Cerebellar nuclear complex (tissue), 1 donor: ENCODE measurements at regions not wholly inside any gene's neighbourhood (a gene's known extent, or its start where the extent isn't known, plus 50 kb on each side); places are given as distances from the start of the nearest gene placed in this dataset.

Source experiments
- DNase-seq, 2 experiments: peaks; one replicate each; lab custom pipeline; 2025; lab: John Stamatoyannopoulos, UW

DNA sequence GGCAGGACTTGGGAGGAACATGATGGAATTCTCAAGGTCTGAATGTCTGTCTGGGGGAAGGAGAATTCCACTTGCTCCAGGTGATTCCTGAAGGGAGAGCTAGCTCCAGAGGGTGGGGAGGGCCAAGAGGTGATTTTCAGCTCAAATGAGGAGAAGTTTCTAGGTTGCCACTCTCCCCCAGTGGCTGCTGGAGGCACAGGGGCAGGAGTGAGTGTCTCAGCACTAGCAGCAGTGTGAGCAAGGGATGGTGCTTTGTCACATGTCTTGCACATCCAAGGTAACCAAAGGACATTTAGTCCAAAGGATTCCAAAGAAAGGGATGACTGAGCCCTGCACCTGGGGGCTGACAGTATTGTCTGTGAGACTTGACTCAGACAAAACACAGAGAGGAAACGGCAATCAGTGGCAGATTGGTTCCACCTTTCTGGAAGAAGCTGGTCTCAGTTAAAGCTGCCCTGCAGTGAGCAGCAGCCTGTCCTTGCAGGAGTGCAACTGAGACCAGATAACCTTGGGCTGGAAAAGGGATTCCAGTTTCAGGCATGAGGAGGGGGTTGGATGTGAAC, 51.2 kb upstream of the PCBD1 start:
- no peak for DNase-seq

DNA sequence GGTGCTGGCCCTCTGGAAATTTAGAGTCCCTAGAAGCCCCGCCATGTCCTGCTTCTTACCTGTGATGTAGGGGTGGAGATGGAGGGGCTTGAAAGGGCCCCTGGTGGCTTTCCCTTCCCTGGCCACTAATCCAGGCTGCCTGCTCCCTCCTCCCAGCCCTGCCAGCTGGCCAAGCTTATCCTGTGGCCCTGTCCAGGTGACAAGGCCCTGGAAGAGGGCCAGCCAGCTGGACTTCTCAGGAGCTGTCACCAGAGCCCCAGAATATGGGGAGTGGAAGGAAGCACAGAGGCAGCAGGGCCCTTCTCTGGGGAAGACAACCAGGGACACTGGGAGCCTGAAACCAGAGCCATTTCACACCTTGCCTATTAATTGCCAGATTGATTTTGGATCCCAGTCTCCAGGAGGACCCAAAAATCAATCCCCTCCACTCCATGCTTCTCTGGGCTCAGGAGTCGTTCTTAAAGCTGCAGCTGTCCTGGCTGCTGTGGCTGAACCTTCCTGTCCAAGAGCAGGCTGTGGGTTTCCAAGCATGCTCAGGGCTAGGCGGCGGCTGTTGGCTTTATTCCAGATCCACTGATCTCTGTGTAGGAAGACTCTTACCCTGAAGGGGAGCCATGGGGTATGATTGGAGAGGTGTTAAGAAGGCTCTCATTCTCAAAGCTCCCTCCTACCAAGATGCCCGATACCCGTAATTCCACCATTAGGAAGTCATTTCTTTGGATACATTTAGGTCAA, 52.6 kb upstream of the PCBD1 start:
- DNase-seq, result peak; percentile 15 to 45

DNA sequence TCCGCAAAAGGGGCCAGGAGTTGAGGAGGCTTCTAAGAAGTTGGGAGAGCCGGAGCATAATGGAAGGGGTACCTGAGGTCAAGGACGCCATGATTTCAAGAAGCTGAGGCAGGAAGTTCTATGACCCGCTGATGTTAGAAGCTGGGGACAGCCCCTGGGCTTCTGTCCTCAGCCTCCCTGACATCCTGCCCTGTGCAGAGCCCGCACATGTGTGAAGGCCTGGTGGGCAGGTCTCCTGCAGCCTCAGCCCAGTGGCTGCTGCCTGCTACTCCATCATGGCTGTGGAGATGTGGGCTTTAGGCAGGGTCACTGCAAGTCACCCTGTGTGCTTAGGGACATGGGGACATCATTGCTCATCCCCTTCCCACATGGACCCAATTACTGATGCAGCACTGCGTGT, 53.8 kb upstream of the PCBD1 start:
- no peak for DNase-seq

DNA sequence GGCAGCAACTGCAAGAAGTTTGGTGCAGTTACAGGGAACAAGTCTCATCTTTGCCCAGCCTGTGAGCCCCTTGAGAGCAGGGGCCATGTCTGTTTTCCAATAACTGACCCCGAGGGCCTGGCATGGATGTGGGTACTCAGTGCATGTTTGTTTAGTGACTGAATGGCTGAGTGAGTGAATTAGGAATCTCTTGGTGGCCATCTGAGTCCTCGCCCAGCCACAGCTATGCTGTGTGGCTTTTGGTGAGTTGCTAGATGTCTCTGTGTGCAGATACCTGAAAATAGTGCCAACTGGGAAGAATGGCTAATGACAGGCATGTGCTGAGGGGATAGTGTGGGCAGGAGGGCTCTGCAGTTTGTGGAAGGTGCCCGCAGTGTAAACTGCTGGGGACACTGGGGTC, 54.4 kb upstream of the PCBD1 start:
- no peak for DNase-seq

DNA sequence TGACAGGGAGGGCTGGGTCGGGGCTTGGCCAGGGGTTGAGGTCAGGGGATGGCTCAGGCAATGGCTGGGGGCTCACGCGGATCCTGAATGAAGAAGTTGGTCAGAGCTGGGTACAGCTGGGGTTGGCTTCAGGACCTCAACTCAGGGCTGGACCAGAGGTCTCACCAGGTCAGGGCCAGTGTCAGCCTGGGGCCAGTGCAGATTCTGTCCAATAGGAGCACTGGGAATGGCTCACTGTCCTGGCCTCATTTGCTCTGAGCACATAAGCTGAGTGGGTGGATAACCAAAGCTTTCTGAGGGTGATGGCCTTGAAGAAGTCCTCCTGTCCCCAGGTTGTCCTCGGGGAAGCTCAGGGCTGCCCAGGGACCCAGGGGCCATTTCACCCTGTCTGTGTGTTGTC, 54.9 kb upstream of the PCBD1 start:
- DNase-seq, result no peak

DNA sequence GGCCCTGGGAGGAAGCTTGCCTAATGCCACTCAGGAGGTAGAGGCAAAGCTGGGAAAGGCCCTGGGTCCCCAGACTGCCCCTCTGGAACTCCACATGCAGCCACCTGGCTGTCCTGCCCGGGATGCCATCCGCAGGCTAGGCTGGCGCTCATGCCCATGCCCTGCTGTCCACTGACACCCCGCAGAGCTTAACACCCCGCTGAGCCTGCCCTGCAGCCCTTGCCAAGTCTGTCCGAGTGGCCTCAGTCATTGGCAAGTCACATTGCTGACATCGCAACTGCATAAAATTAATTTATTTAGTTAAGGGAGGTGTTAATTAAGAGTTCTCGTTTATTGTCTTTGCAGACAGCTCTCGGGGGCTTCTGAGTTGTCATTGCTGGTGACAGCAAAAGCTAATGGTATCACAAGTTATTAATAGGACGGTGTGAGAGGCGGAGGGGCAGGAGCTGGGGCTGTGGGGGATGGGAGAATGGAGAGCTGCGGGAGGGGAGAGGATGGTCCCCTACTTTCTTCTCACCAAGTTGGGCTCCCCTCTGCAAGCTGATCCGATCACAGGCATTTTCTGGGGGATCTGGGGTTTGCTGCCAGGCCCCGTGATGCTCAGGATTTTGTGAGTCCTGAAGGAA, 55.6 kb upstream of the PCBD1 start:
- no peak for DNase-seq

DNA sequence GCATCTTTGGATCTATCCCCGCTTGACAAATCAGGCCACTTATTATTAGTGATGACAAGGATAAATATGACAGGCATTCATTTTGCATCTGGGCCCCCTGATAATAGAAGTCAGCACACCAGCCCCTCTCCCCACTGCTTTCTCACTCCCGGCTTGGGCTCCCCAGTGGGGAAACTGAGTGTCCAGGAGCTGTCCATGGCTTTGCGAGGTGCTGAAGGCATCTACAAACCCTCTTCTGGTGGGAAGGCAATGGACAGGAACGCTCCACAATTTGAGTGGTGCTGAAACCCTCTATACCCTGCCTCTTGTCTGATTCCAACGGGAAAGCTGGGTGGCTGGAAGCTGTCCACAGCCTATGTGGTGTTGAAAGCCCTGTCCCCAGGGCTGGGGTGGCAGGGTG, 61.7 kb upstream of the PCBD1 start:
- DNase-seq, result no peak

DNA sequence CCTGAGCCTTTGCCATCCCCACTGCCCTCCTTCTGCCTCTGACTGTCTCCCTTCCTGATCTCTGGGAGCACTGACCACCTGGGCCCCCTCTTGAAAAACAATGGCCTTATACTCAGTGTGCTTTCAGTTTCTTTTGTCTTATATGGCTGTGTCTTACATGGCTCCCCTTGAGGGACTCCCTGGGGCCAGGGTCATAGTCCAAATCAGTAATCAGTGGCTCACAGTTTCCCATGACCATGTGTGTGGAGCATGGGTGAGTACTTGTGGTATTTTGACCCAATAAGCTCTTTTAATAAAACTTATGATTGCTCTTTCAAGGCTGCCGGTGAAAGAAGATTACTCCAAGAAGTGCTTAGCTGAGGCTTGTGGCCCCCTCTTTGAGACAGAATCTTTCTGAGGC, 62.4 kb upstream of the PCBD1 start:
- no peak for DNase-seq

DNA sequence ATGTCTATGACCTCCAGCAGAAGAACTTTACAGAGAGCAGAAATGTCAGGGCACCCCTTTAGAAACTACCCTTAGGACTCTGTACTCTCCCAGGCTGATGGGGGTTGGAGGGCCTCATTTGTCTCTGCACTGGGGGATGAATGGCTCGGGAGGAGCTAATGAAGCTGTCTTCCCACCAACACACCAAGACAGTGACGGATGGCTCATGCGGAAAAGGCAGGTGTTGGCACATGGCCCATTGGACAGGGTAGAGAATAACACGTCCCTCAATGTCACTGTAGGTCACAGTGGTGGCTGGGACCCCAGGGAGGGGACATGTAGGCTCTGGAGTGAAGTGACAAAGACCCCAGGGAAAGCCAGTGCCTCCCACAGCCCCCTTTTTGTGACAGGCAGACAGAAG, 64.0 kb upstream of the PCBD1 start:
- no peak for DNase-seq

DNA sequence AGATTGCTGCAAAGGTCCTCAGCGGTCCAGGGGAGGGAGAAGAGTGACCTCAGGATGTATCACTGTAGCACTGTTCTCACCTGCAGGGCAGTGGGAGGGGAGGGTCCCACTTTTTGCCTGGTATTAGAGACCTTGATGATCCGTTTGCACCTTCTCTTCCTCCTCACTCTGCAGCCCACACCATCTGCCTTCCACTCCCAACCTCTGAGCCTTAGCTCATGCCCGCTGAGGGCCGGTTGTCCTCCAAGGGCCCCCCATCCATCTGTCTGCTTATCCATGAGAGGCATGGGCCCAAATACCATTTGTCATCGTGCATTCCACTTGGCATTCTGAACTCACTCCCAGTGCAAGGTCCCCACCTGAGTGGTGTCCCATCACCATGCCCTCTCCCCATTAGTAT, 64.6 kb upstream of the PCBD1 start:
- DNase-seq, result no peak

DNA sequence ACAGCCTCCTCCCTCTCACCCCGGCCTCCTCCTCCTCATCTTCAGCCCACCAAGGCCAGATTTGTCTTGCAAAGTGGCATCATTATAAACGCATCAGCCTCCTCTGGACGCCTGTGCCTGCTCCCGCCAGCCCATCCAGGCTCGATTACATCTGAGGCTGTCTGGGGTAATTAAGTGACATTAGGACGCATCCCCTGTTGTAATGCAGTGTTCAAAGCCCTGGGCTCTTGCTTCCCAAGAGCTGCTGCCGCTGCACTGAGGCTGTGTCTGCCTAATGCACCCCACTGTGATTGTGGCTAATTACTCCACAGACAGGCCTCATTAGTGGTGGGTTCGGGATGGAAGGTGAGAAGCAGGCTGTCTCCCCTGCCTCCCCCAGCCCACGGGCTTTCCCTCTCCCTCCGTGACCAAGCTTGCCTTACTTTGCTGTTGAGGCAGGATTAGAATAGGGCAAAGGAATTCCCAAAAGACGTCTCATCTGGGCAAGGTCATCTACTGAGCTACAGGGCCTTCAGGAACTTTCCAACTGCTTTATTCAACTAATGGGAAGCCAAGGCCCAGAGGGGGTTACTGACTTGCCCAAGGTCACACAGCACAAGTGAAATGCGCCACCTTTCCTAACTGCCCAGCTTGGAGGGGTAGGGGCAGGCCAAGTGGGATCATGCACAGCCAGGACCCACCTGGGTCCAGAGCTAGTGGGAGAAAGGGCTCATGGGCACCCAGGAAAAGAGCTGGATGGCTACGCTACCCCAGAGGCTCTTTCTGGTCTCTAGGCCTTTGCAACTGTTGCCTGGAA, 66.2 kb upstream of the PCBD1 start:
- DNase-seq, result no peak

DNA sequence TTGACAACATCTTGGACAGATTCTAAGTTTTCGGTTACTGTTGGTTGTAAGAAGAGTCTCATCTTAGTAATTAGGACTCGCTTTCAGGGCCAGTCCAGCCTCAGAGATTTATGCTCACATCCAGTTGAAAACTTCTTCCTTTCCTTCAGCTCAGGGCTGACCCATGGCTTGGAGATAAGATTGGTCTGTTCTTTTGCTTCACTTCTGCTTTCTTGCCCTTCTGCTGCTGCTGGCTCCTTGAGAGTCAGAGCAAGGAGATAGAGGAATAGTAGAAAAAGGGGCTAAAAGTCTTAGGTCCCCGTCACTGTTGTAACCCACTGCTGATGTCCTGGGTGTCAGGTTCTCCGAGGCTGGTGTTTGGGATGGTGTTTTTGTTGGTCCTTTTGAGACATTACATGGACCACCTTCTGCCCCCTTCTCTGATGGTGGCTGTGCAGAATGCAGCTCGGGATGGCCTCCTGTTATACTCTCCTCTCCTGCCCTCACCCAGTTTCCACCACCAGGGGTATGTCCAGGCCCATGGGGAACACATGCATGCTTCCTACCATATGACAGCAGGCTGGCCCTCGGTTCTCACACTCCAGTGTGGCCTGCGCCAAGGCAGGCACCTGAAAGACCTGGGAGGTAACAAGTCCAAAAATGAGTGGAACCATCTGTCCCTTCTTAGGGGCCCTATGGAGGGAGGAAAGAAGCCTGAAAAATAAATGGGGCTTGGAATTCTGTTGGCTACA, 67.8 kb upstream of the PCBD1 start:
- DNase-seq, result no peak

DNA sequence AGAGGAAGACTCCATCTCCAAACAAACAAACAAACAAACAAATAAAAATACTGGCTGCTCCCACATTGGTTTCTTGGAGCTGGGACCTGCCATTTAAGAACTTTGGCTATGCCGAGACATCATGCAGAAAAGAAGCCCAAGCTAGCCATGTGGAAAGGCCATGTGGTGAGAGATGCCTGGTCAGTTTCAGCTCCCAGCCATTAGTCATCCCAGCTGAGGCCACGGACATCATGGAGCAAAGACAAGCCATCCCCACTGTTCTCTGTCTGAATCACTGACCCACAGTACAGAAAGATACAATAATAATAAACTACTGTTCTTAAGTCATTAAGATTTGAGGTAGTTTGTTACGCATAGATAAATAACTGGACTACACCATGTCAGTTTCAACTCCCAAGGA, 70.0 kb upstream of the PCBD1 start:
- DNase-seq, result no peak

DNA sequence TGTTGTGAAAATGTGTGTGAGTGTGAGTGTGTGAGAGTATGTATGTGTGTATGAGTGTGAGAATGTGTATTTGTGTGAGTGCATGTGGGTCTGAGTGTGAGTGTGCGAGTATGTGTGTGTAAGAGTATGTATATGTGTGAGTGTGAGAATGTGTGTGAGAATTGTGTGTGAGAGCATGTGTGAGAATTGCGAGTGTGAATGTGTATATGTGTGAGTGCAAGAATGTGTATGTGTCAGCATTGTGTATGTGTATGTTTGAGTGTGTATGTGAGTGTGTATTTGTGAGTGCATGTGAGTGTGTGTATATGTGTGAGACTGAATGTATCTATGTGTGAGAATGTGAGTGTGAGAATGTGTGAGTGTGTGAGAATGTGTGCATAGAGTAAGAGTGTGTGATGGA, 72.0 kb upstream of the PCBD1 start:
- DNase-seq, result no peak

DNA sequence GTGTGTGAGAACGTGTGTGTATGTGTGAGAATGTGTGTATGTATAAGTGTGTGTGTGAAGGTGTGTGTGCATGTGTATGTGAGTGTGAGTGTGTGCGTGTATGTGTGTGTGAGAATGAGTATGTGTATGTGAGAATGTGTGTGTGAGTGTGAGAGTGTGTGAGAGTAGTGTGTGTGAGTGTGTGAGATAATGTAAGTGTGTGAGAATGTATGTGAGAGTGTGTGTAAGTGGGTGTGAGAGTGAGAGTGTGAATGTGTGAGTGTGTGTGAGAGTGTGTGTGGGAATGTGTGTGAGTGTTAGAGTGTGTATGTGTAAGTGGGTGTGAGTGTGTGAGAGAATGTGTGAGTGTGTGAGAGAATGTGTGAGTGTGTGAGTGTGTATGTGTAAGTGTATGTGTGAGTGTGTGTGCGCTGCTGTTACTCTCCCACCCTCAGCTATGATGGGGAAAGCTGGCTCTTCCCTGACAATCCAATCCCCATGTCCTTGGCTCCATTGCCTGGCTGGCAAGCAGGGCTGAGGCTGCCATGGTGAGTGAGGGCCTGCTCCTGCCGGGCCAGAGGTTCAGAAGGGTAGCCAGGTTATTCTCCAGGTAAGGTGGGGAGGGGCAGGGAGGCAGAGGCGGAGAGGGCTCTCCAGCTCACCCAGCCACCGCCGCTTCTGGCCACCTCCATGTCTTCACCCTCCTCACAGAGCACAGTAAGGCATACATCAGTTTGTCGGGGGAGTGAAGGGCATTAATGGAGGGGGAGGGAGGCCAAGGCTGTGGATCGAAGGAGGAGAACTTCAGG, 72.6 kb upstream of the PCBD1 start:
- no peak for DNase-seq

DNA sequence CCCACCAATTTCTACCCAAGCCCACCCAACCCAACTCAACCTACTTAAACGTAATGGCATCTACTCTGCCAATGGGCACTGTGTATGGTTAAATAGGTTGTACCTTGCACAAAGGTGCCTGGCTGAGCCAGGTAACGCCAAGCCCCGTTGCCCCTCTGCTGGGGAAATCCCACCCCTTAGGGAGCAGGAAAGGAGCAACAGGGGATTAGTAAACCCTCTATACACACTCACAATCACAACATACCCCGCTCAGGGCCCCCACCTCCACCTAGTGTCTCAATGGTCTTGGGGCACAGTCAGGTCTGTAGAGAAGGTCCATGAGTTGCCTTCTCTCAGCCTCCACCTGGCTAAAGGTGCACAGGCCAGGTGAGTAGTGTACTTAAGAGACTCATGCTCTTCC, 74.3 kb upstream of the PCBD1 start:
- DNase-seq, result no peak

DNA sequence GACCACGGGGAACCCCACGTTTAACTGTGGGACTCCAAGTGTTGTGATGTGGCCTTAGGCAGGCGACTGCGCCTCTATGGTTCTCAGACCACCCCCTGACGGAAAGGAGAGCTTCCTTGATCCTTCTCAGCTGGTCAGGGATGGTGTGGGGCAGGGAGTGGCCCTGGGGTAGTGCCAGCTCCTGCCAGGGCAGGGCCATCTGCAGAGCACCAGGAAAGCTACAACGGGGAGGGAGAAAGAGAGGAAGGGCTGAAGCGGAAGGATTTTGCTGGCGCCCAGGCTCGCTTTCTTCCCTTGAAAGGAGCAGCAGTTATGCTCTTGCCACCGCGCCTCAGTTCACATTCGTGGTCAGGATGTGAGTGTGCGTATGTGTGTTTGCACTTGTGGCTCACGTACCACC, 74.9 kb upstream of the PCBD1 start:
- DNase-seq, result no peak

DNA sequence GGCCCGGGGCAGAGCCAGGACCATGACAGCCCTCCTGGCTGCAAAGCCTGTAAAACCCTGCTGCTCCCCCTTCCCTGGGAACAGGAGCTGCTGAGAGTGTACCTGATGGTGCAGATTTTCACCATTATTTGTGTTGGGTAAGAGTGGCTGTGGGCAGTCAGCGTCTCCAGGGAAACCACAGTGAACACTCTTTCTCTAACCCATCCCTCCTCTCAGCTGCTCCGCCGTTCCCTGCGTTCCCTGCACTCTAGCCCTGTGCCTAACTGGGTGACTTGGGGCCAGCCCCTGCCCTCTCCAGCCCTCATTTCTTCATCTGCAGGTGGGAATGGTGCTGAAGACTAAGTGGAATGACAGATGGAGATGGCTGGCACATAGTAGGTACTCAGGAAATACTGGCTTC, 75.9 kb upstream of the PCBD1 start:
- no peak for DNase-seq

DNA sequence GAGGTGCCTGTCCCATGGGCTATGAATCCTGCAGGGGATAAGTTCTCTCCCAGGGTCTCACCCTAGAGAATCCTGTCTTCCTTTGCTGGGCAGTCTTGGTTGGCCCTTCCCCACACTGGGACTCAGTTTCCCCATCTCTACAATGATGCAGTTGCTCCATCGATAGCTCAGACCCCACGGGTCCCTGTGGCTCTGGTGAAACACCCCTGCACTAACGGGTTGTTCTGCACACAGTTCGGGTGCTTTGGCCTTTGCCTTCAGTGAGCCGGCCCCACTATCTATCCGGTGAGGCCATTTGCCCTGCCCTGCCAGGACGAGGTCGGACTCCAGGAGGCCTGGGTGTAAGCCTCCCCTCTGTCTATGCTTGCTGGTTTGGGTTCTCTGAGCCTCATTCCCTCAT, 76.5 kb upstream of the PCBD1 start:
- no peak for DNase-seq

DNA sequence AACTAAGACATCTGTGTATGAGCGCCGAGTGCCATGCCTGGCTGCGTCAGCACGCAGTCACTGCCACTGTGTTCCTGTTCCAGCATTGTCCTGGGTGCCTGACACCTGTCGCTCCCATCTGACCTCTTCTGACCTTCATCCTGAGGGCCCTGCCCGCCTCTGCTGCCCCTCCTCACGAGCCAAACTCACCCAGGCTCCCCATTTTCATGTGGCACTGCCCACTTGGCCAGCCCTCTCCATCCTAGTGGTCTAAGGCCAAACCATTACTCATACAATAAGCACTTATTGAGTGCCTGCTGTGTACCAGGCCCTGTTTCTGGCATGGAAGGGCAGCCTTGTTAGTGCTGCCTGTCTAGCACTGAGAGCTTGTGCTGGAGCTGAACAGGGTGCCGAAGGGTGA, 77.2 kb upstream of the PCBD1 start:
- DNase-seq, result no peak
